ENCODE measurements at regions not wholly inside any gene's neighbourhood (a gene's known extent, or its start where the extent isn't known, plus 50 kb on each side); places are given as distances from the start of the nearest gene placed in this dataset.
A peak's percentile ranks its signal among the peaks of the same experiment; 100 is the strongest.

DNA sequence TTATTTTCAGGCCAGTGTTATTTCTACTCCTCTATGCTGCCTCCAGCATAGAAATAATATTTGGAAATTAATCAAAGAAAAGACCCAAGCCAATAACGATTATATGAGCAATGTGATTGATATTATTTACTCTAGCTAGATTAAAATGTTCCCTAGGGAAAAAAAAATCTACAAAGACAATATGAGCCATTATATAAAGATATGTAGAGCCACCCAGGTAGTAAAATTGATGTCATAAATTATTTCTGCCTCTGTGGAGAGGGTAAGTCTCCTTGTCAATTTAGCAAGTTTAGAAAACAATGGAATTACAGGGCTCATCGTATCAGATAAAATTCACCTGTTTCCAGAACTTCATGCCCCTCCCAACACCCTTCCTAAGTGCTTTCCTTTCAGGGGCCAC lies 202.9 kb downstream of the RDH14 start:
- H3K27ac ChIP-seq (ENCODE audit: extremely low read depth, low read depth, low read length), result no peak overlapping the region

DNA sequence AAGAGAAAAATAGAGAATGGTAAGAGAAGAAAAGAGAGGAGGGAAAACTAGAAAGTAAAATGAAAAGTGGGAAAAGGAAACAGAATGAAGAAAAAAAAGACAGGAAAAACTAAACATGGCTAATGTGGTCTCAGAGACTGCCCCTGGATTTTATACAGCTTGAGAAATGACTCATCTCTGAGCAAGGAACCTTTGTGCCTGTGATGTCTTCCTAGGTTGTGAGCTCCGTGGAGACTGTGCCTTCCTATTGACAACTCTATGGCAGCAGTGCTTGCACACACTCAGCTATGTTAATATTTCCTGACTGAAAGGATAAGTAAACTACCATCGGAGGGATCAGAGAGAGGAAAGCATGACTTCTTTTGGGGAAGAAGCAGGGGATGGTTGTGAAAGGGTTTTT lies 203.8 kb downstream of the RDH14 start:
- peaks cover 3% of the 10 kb centered on the region; the same call in 1 of the 2 replicates for H3K4me1 ChIP-seq (ENCODE audit: control insufficient read depth, insufficient read depth, low read length)
- ChIA-PET POLR2A (no interaction called here), CTCF (no interaction called here)
- TF ChIP-seq ZNF558 (tag by site-specific recombination; IDR thresholded peaks at IDR 0.05) (no peak), PRDM1 (tag by site-specific recombination; IDR thresholded peaks at IDR 0.05) (peak; percentile 53; the same call in 1 of the 2 replicates)
- no peaks in the 10 kb centered on the region for H3K9me3 ChIP-seq (ENCODE audit: control insufficient read depth, insufficient read depth, low read depth, low read length)
- H3K27ac ChIP-seq (ENCODE audit: extremely low read depth, low read depth, low read length), result no peak overlapping the region
- no peak overlapping the region for H3K4me3 ChIP-seq (ENCODE audit: low read depth, low read length)
- no peaks in the 10 kb centered on the region for H3K36me3 ChIP-seq (ENCODE audit: control insufficient read depth in 2 of 2, insufficient read depth in 1 of 2, low read length in 2 of 2)

More for the DNA sequence above, 202.9 kb downstream of the RDH14 start:
- H3K4me1 ChIP-seq (ENCODE audit: control insufficient read depth, insufficient read depth, low read length), result peaks cover 3% of the 10 kb centered on the region; the same call in 1 of the 2 replicates
- H3K4me3 ChIP-seq (ENCODE audit: low read depth, low read length), result no peak overlapping the region
- POLR2A ChIA-PET, result no interaction called here
- no peaks in the 10 kb centered on the region for H3K9me3 ChIP-seq (ENCODE audit: control insufficient read depth, insufficient read depth, low read depth, low read length)
- TF ChIP-seq KLF7 (tag by site-specific recombination; IDR thresholded peaks at IDR 0.05; ENCODE audit: borderline replicate concordance), result no peak
- TF ChIP-seq ZBTB26 (tag by site-specific recombination; optimal IDR thresholded peaks at IDR 0.05), result no peak
- no peak for TF ChIP-seq AEBP2 (tag by site-specific recombination; IDR thresholded peaks at IDR 0.05; ENCODE audit: borderline replicate concordance)
- TF ChIP-seq ZNF223 (tag by site-specific recombination; IDR thresholded peaks at IDR 0.05), result no peak
- TF ChIP-seq HOXA7 (CRISPR knock-in tag; IDR thresholded peaks at IDR 0.05; ENCODE audit: borderline replicate concordance), result no peak
- TF ChIP-seq, protein P1, sequence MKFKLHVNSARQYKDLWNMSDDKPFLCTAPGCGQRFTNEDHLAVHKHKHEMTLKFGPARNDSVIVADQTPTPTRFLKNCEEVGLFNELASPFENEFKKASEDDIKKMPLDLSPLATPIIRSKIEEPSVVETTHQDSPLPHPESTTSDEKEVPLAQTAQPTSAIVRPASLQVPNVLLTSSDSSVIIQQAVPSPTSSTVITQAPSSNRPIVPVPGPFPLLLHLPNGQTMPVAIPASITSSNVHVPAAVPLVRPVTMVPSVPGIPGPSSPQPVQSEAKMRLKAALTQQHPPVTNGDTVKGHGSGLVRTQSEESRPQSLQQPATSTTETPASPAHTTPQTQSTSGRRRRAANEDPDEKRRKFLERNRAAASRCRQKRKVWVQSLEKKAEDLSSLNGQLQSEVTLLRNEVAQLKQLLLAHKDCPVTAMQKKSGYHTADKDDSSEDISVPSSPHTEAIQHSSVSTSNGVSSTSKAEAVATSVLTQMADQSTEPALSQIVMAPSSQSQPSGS (tag by site-specific recombination; IDR thresholded peaks at IDR 0.05; ENCODE audit: low read depth), result no peak
- TF ChIP-seq ZNF133 (tag by site-specific recombination; IDR thresholded peaks at IDR 0.05), result no peak
- no peak for TF ChIP-seq ZFP69B (tag by site-specific recombination; IDR thresholded peaks at IDR 0.05)
- TF ChIP-seq ZNF274 (IDR thresholded peaks at IDR 0.05; ENCODE audit: low read length), result no peak
- TF ChIP-seq ZNF274 (tag by site-specific recombination; IDR thresholded peaks at IDR 0.05; ENCODE audit: borderline replicate concordance), result no peak
- no peak for TF ChIP-seq ZNF658 (tag by site-specific recombination; IDR thresholded peaks at IDR 0.05)
- TF ChIP-seq ZNF112 (tag by site-specific recombination; IDR thresholded peaks at IDR 0.05), result no peak
- no peak for TF ChIP-seq ZNF221 (tag by site-specific recombination; IDR thresholded peaks at IDR 0.05; ENCODE audit: borderline replicate concordance)
- TF ChIP-seq ZFP41 (tag by site-specific recombination; IDR thresholded peaks at IDR 0.05; ENCODE audit: borderline replicate concordance), result no peak
- TF ChIP-seq ZNF350 (tag by site-specific recombination; IDR thresholded peaks at IDR 0.05), result no peak
- no peak for TF ChIP-seq TCF7L2 (IDR thresholded peaks at IDR 0.05; ENCODE audit: borderline replicate concordance, low read depth, low read length)
- TF ChIP-seq ZFP3 (tag by site-specific recombination; IDR thresholded peaks at IDR 0.05; ENCODE audit: low read depth), result no peak
- no peak for TF ChIP-seq GLI4 (tag by site-specific recombination; IDR thresholded peaks at IDR 0.05)
- no peak for TF ChIP-seq ZNF560 (tag by site-specific recombination; IDR thresholded peaks at IDR 0.05; ENCODE audit: borderline replicate concordance)
- CTCF ChIA-PET, result interaction anchor here (0.6 kb wide), 1 partner anchor 59 kb away, joined by 4 read pairs; no protein-coding TSS in a partner anchor
- no peaks in the 10 kb centered on the region for H3K36me3 ChIP-seq (ENCODE audit: control insufficient read depth in 2 of 2, insufficient read depth in 1 of 2, low read length in 2 of 2)

All from HEK293 (cell line).